Immature natural killer cell (primary cell): ENCODE measurements at regions not wholly inside any gene's neighbourhood (a gene's known extent, or its start where the extent isn't known, plus 50 kb on each side); places are given as distances from the start of the nearest gene placed in this dataset.

Source experiments
- DNase-seq, 3 donors: peaks; one replicate each; pipeline ENCODE4 v3.0.0; 2022; ENCODE audit warnings: mixed read lengths in 1 of 3
- H3K27ac Mint-ChIP-seq, 6 donors: one replicate each; pipeline ENCODE4 v1.8.0; 2020; ENCODE audit warnings: mixed read lengths in 6 of 6, mild to moderate bottlenecking in 5 of 6, inconsistent platforms in 4 of 6, moderate library complexity in 3 of 6
- H3K27me3 Mint-ChIP-seq, 3 donors: one replicate each; pipeline ENCODE4 v1.8.0; 2020 to 2021; ENCODE audit warnings: low read depth in 3 of 3, mild to moderate bottlenecking in 3 of 3, mixed read lengths in 3 of 3, moderate library complexity in 3 of 3, inconsistent platforms in 1 of 3
- H3K36me3 Mint-ChIP-seq, 3 donors: one replicate each; pipeline ENCODE4 v1.8.0; 2020; ENCODE audit warnings: mixed read lengths in 3 of 3, inconsistent platforms in 2 of 3, mild to moderate bottlenecking in 2 of 3
- H3K4me1 Mint-ChIP-seq, 2 donors: one replicate each; pipeline ENCODE4 v1.8.0; 2020; ENCODE audit warnings: inconsistent platforms in 2 of 2, mild to moderate bottlenecking in 2 of 2, mixed read lengths in 2 of 2, moderate library complexity in 1 of 2
- H3K4me3 Mint-ChIP-seq, 5 donors: one replicate each; pipeline ENCODE4 v1.8.0; 2020; ENCODE audit warnings: mild to moderate bottlenecking in 5 of 5, mixed read lengths in 5 of 5, inconsistent platforms in 3 of 5, moderate library complexity in 3 of 5
- H3K9me3 Mint-ChIP-seq, 6 donors: one replicate each; pipeline ENCODE4 v1.8.0; 2020; ENCODE audit warnings: mild to moderate bottlenecking in 6 of 6, mixed read lengths in 6 of 6, inconsistent platforms in 4 of 6, moderate library complexity in 3 of 6

GRCh38 chr2:61688369-61689334 lies 150.5 kb upstream of the XPO1 start:
- no peak for DNase-seq
- Mint-ChIP-seq H3K36me3 (no peaks in the 10 kb centered on the region), H3K9me3 (peaks cover 0 to 2% (median 0%) of the 10 kb centered on the region in 6 donors), H3K4me3 (no peak overlapping the region), H3K4me1 (peaks cover 2 to 5% of the 10 kb centered on the region in 2 donors), H3K27ac (no peak overlapping the region), H3K27me3 (peaks cover 0 to 3% (median 2%) of the 10 kb centered on the region in 3 donors)

DNA sequence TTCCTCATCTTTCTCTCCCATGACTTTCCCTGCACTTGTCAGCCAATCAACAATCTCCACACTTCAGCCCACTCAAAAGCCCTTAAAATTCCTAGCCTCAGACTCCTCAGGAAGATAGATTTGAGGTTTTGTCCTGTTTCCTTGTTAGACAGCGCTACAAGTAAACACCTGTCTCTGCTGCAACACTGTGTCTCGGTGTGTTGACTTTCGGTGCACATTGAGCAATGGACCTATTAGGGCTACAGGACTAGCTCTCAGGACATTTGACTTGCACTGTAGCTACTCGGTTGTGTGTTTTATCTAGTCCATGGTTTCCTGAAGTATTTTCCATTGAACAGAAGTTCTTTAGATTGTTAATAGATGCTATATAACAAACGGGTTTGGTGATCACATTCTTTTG lies 140.9 kb upstream of the XPO1 start:
- no peaks in the 10 kb centered on the region for H3K4me1 Mint-ChIP-seq
- H3K36me3 Mint-ChIP-seq: peaks cover 11 to 17% (median 15%) of the 10 kb centered on the region in 3 donors
- DNase-seq: no peak
- H3K4me3 Mint-ChIP-seq: no peak overlapping the region
- H3K9me3 Mint-ChIP-seq: peaks cover 12 to 25% (median 22%) of the 10 kb centered on the region in 6 donors
- peaks cover 2 to 5% (median 3%) of the 10 kb centered on the region in 3 donors for H3K27me3 Mint-ChIP-seq
- H3K27ac Mint-ChIP-seq: no peak overlapping the region

DNA sequence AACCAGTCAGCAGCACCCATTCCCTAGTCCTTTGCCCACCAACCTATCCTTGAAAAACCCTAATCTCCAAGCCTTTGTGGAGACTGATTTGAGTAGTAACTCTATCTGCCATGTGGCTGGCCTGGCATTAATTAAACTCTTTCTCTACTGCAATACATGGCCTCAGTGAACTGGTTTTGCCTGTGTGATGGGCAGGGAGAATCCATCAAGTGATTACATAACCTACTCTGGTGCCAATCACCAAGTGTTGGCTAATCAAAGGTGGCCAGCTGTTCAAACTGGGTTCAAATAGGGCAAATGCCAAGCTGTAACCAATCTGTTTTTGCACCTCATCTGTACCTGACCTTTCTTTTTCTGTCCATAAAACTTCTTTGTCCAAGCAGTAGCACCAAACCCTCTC lies 139.8 kb upstream of the XPO1 start:
- H3K4me1 Mint-ChIP-seq: no peaks in the 10 kb centered on the region
- DNase-seq: no peak
- H3K27me3 Mint-ChIP-seq: peaks cover 2 to 5% (median 3%) of the 10 kb centered on the region in 3 donors
- H3K36me3 Mint-ChIP-seq: peaks cover 13 to 17% (median 16%) of the 10 kb centered on the region in 3 donors
- H3K9me3 Mint-ChIP-seq: peaks cover 12 to 26% (median 23%) of the 10 kb centered on the region in 6 donors
- H3K4me3 Mint-ChIP-seq: no peak overlapping the region
- no peak overlapping the region for H3K27ac Mint-ChIP-seq

DNA sequence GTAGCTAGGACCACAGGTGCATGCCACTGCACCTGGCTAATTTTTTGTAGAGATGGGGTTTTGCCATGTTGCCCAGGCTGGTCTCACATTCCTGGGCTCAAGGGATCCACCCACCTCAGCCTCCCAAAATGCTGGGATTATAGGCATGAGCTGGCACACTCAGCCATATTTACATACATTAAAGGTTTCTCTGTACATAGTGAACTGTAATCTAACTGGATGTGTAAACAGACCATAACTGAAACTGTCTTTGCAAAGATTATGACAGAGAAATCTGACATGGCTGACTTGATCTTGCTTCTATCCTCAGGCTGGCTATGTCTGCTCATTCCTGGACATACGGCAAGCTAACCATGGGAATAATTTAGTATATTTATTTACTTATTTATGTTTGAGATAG lies 139.2 kb upstream of the XPO1 start:
- Mint-ChIP-seq H3K9me3 (peaks cover 12 to 26% (median 23%) of the 10 kb centered on the region in 6 donors), H3K36me3 (peaks cover 13 to 17% (median 16%) of the 10 kb centered on the region in 3 donors), H3K4me3 (no peak overlapping the region), H3K27ac (no peak overlapping the region), H3K27me3 (peaks cover 2 to 5% (median 3%) of the 10 kb centered on the region in 3 donors), H3K4me1 (no peaks in the 10 kb centered on the region)
- no peak for DNase-seq

DNA sequence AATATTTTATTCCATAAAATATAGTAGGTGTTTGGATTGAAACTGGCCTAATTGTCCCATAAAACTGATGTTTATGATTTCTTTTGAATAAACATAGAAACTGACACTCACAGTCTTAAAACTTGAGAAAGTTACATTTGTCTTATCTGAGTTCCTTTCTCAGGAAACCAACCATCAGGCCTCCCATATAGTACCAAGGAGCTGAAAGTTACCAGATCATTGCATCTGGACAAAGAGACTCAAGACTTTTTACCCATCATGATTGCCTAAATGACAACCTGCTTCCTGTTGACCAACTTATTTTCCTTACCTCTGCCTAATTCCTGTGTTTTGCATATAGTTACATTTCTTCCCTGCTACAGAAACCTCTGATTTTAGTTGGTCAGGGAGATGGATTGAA lies 137.0 kb upstream of the XPO1 start:
- no peak overlapping the region for H3K4me3 Mint-ChIP-seq
- H3K36me3 Mint-ChIP-seq: peaks cover 13 to 17% (median 16%) of the 10 kb centered on the region in 3 donors
- H3K4me1 Mint-ChIP-seq: peaks cover 20% of the 10 kb centered on the region in 2 donors
- H3K9me3 Mint-ChIP-seq: peaks cover 12 to 26% (median 23%) of the 10 kb centered on the region in 6 donors
- peaks cover 0 to 3% (median 2%) of the 10 kb centered on the region in 3 donors for H3K27me3 Mint-ChIP-seq
- H3K27ac Mint-ChIP-seq: peak overlapping the region in 1 of 6 donors; percentile 3
- no peak for DNase-seq

GRCh38 chr2:61671561-61672315 lies 133.6 kb upstream of the XPO1 start:
- peaks cover 0 to 3% (median 2%) of the 10 kb centered on the region in 3 donors for H3K27me3 Mint-ChIP-seq
- peaks cover 10 to 26% (median 20%) of the 10 kb centered on the region in 6 donors for H3K9me3 Mint-ChIP-seq
- H3K4me3 Mint-ChIP-seq: peak overlapping the region; percentile 62 to 85 (median 83)
- H3K4me1 Mint-ChIP-seq: peaks cover 21 to 24% of the 10 kb centered on the region in 2 donors
- H3K27ac Mint-ChIP-seq: peak overlapping the region; percentile 88 to 98 (median 95)
- peaks cover 13 to 17% (median 16%) of the 10 kb centered on the region in 3 donors for H3K36me3 Mint-ChIP-seq
- no peak for DNase-seq

DNA sequence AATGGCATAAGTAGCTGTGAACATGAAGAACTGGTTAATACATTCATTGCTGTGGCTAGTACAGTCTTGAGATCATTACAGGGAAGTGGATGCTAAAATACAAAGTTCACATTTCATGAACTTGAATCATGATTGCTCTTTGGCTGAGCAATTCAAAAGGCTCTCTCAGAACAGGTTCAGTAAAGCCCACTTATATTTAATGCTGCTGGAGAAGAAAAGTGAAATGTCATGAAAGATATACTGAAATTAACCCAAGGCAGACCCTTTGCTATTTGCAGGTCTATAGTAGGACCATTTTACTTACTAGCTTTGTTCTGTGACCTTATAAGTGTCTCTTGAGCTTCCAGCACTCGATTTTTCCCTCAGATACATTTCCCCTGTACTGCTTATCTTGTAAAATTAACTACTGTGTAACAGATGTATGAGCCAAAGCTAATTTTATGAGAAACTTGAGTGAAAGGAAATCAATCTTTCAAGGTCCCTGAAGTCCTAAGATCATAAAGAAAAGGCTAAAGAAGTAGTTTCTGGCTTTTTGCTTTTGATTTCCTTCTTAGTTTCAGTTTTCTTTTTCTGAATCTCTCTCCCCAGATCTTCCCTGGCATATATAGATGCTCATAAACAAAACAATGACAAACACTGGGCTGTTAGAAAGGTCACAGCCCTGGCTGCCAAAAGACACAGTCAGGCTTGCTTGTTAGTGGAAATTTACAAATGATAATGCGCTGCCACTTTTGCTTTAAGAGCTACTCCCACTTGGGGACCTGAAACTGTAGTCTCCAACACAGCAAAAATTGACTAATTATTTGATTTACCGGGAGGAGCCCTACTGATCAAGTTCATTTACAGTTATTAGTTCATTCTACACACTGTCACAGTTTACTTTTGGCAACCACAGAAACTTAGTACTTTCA lies 132.7 kb upstream of the XPO1 start:
- Mint-ChIP-seq H3K9me3 (peaks cover 9 to 20% (median 18%) of the 10 kb centered on the region in 6 donors), H3K36me3 (peaks cover 9 to 17% (median 12%) of the 10 kb centered on the region in 3 donors)
- peak in 2 of 3 donors; percentile 32 to 36 for DNase-seq

DNA sequence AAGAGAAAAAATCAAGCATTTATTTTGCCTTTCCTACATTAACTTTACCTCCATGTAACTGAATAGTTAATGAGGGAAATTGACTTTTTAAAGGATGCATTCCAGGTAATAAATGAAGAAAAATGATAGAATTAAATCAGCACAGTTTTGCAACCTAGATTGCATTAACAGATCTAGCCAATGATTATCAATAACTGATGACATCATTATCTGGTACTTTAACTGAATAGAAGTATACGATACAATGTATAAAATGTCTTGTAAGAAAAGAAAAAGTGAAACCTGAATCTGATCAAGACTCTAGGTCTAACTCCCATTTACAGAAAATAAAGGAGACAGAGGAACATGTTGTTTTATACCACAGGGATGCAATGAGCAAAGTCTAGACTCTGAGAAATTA lies 126.0 kb upstream of the XPO1 start:
- peaks cover 31 to 48% of the 10 kb centered on the region in 2 donors for H3K4me1 Mint-ChIP-seq
- no peaks in the 10 kb centered on the region for H3K27me3 Mint-ChIP-seq
- H3K27ac Mint-ChIP-seq: peak overlapping the region; percentile 58 to 87 (median 71)
- H3K4me3 Mint-ChIP-seq: peak overlapping the region; percentile 0 to 62 (median 18)
- H3K9me3 Mint-ChIP-seq: no peaks in the 10 kb centered on the region
- DNase-seq: no peak
- no peaks in the 10 kb centered on the region for H3K36me3 Mint-ChIP-seq

More for the DNA sequence above, 132.7 kb upstream of the XPO1 start:
- peak overlapping the region; percentile 62 to 85 (median 83) for H3K4me3 Mint-ChIP-seq
- H3K27ac Mint-ChIP-seq: peak overlapping the region; percentile 88 to 98 (median 95)
- peaks cover 0 to 3% (median 2%) of the 10 kb centered on the region in 3 donors for H3K27me3 Mint-ChIP-seq
- peaks cover 21 to 24% of the 10 kb centered on the region in 2 donors for H3K4me1 Mint-ChIP-seq

GRCh38 chr2:61662990-61663389 lies 124.8 kb upstream of the XPO1 start:
- no peaks in the 10 kb centered on the region for H3K27me3 Mint-ChIP-seq
- H3K36me3 Mint-ChIP-seq: no peaks in the 10 kb centered on the region
- DNase-seq: peak; percentile 47 to 56 (median 47)
- no peaks in the 10 kb centered on the region for H3K9me3 Mint-ChIP-seq
- peak overlapping the region; percentile 52 to 89 (median 82) for H3K27ac Mint-ChIP-seq
- H3K4me1 Mint-ChIP-seq: peaks cover 35 to 55% of the 10 kb centered on the region in 2 donors
- H3K4me3 Mint-ChIP-seq: peak overlapping the region; percentile 51 to 76 (median 61)

DNA sequence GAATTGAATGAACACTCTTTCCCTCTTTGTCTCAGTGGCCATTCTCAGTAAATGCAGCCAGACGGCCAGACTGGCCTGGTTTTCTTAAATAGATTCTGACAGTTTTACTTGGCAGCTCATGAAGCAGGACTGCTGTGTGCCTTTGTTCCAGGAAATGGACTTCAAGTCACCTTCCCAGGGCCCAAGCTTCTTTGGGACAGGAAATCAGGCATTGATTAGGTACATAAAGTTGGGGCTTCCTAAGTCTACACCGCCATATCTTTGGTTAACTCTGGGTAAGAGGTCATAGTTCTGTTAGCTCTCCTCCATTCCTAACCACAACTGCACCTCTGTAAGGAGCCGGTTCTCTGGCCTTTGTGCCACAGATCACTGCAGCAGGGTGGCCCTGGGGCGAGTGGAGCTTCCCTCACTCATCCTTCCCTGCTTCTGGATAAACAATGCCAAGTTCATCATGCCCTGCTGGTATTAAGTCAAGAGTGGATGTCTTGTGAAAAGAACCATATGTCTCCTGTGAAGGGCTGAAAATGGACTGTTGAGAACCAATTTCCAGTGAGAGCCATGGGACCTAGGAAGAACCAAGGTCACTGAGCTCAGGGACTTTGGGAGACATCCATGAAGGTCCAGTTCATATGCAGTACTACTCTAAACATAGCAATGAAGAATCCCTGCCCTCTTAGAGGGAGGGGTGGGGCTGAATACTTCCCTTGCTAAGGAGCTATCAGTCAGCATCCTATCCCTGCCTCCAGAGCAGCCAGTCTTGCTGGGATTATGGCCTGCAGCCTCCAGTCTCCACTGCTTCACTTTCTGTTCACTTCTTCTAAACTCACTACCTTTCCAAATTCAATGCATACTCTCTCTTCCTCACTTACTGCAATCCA lies 122.6 kb upstream of the XPO1 start:
- Mint-ChIP-seq H3K4me1 (peaks cover 35 to 55% of the 10 kb centered on the region in 2 donors), H3K27me3 (no peaks in the 10 kb centered on the region), H3K27ac (peak overlapping the region; percentile 13 to 81 (median 38)), H3K36me3 (no peaks in the 10 kb centered on the region), H3K9me3 (no peaks in the 10 kb centered on the region), H3K4me3 (no peak overlapping the region)
- DNase-seq: no peak

DNA sequence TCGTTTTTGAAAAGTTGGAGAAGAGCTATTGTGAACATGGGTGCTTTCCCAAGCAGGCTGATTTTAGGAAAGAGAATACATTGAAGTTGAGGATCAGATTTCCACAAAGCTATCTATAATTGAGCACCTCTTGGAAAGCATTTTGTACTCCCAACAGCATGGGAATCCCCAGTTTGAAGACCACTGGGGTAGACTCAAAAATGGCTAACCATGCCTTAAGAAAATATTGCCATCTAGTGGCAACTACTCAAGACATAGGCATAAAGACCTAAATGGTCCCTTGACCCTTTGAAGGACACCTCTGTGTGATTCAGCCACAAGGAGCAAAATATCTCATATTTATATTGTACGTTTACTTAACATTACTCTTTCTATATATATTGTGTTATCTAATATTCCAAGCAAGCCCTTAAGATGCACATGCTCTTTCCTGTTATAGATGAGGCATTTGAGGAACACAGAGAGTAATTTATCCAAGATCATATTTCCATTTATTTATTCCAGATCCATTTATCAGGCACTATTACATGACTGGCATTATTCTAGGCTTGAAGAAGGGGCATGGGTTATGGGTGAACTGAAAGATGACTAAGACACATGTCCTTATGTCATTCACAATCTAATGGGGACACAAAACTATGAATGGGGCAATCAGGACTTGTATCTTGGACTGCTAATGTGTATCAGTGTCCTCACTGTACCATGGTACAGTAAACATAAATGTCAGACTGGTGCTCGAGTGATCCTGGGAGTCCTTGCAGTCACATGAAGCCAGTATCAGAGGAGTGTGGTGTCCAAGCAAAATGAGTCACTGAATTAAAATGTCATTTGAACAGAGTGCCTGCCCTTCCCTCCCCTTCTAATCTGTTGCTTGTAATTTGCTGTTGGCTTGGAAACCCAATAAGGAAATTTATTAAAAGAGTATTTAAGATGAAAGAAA lies 121.0 kb upstream of the XPO1 start:
- Mint-ChIP-seq H3K9me3 (no peaks in the 10 kb centered on the region), H3K27ac (peak overlapping the region in 5 of 6 donors; percentile 0 to 71 (median 53)), H3K36me3 (no peaks in the 10 kb centered on the region), H3K27me3 (peaks cover 0 to under 1% (median 0%) of the 10 kb centered on the region in 3 donors), H3K4me3 (no peak overlapping the region), H3K4me1 (peaks cover 25 to 41% of the 10 kb centered on the region in 2 donors)
- peak in 2 of 3 donors; percentile 19 to 26 for DNase-seq
